Calu3 (cell line): ENCODE measurements at regions not wholly inside any gene's neighbourhood (a gene's known extent, or its start where the extent isn't known, plus 50 kb on each side); places are given as distances from the start of the nearest gene placed in this dataset.

Experiments used
- BruUV-seq: library from RNA; stranded (reverse); fragments of 400-500 nt; replicated peaks from 2 replicates; lab custom pipeline; 2021; lab: Mats Ljungman, UMichigan
- CTCF ChIA-PET: fragments of 300-600 bp; sonication (Branson Sonifier 250); formaldehyde crosslinking; loops from one replicate; lab custom pipeline; 2022; ENCODE audit warnings: antibody characterized with exemption; lab: Charles Lee
- DNase-seq: peaks from one replicate; pipeline ENCODE4 v3.0.0; 2022
- H3K27ac Mint-ChIP-seq: one replicate; pipeline ENCODE4 v1.8.0; 2022; ENCODE audit warnings: mixed read lengths; ENCODE audit not compliant: unreplicated experiment
- H3K27me3 Mint-ChIP-seq: one replicate; pipeline ENCODE4 v1.8.0; 2022; ENCODE audit warnings: mixed read lengths; ENCODE audit not compliant: unreplicated experiment
- H3K36me3 Mint-ChIP-seq: one replicate; pipeline ENCODE4 v1.8.0; 2022; ENCODE audit warnings: mild to moderate bottlenecking, moderate library complexity, mixed read lengths; ENCODE audit not compliant: insufficient read depth, unreplicated experiment
- H3K4me1 Mint-ChIP-seq: one replicate; pipeline ENCODE4 v1.8.0; 2022; ENCODE audit warnings: mild to moderate bottlenecking, low read depth, mixed read lengths; ENCODE audit not compliant: unreplicated experiment
- H3K4me3 Mint-ChIP-seq: one replicate; pipeline ENCODE4 v1.8.0; 2022; ENCODE audit warnings: mild to moderate bottlenecking, low read depth, moderate library complexity, mixed read lengths; ENCODE audit not compliant: unreplicated experiment
- H3K9me3 Mint-ChIP-seq: one replicate; pipeline ENCODE4 v1.8.0; 2022; ENCODE audit warnings: low read depth, mixed read lengths; ENCODE audit not compliant: unreplicated experiment
- intact Hi-C: fragments of 100-400 bp; cut with micrococcal nuclease; formaldehyde crosslinking; loops from one replicate; pipeline ENCODE4 v1.10.0; 2022; ENCODE audit not compliant: unreplicated experiment
- TF ChIP-seq, protein P1 (sequence below): fragments of 200-600 bp; IDR thresholded peaks from one replicate; pipeline ENCODE4 v1.8.0; 2022; ENCODE audit warnings: antibody characterized with exemption; ENCODE audit not compliant: unreplicated experiment

DNA sequence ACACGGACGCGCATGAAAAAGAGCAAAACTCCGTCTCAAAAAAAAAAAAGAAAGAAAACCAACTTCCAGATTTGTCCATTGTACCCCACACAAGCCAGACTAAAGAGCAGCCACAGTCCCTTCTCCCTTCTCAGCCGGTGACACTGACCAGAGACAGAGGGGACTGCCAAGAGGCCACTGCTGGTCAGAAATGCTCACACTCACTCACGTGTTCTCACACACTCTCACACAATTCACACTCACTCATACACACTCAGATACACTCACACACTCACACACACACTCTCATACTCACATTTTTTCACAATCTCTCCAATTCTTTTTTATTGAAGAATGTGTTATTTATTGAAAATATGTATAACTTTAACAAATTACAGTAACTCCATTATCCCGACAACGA lies 90.8 kb upstream of the RAB4A start:
- TF ChIP-seq, protein P1, sequence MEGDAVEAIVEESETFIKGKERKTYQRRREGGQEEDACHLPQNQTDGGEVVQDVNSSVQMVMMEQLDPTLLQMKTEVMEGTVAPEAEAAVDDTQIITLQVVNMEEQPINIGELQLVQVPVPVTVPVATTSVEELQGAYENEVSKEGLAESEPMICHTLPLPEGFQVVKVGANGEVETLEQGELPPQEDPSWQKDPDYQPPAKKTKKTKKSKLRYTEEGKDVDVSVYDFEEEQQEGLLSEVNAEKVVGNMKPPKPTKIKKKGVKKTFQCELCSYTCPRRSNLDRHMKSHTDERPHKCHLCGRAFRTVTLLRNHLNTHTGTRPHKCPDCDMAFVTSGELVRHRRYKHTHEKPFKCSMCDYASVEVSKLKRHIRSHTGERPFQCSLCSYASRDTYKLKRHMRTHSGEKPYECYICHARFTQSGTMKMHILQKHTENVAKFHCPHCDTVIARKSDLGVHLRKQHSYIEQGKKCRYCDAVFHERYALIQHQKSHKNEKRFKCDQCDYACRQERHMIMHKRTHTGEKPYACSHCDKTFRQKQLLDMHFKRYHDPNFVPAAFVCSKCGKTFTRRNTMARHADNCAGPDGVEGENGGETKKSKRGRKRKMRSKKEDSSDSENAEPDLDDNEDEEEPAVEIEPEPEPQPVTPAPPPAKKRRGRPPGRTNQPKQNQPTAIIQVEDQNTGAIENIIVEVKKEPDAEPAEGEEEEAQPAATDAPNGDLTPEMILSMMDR, result no peak
- no TSS peak for BruUV-seq
- H3K4me1 Mint-ChIP-seq, result peaks cover 12% of the 10 kb centered on the region
- H3K27me3 Mint-ChIP-seq, result no peaks in the 10 kb centered on the region
- no peak overlapping the region for H3K4me3 Mint-ChIP-seq
- no peak for DNase-seq
- intact Hi-C loops, result no loop called here
- CTCF ChIA-PET, result no interaction called here
- H3K9me3 Mint-ChIP-seq, result no peaks in the 10 kb centered on the region
- no peaks in the 10 kb centered on the region for H3K36me3 Mint-ChIP-seq
- no peak overlapping the region for H3K27ac Mint-ChIP-seq

DNA sequence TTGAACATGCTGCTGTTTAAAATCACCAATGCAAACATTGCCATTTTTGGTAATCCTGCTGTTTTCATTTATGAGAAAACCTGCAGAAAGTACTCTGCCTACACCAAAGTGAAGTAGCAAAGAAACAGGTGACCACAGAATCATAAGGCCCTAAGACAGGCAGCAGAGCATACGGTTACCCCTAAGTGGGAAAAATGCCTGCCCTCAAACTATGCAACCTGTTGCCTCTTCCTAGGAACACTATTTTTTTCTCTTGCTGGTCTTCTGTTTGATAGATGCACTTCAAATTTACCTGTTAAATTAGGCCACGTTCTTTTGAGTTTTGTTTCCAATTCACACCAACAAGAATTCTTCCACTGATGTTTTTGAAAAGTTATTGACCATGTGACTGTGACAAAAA lies 89.5 kb upstream of the RAB4A start:
- H3K4me3 Mint-ChIP-seq, result no peak overlapping the region
- CTCF ChIA-PET, result no interaction called here

DNA sequence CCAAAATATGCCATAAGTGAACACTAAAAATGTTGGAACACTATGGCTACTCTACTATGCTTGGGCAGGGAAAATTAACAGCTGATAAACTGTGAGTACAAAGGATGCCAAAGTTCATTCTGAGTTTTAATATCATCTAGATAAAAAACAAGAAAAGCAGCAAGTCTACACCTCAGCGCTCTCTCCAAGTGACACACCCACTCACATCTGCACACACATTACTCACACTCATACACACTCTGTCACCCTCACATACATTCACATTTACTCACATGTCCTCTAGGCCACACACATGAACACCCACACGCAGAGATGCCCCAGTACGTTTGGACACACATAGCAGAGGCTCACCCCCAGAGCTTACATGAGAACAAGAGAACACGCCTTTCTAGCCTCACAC lies 87.3 kb upstream of the RAB4A start:
- intact Hi-C loops, result no loop called here
- TF ChIP-seq, protein P1, result no peak
- no TSS peak for BruUV-seq
- Mint-ChIP-seq H3K27me3 (no peaks in the 10 kb centered on the region), H3K4me3 (no peak overlapping the region), H3K36me3 (no peaks in the 10 kb centered on the region), H3K27ac (no peak overlapping the region), H3K4me1 (peaks cover 12% of the 10 kb centered on the region), H3K9me3 (no peaks in the 10 kb centered on the region)
- no peak for DNase-seq
- CTCF ChIA-PET, result interaction anchor here (0.7 kb wide), 1 partner anchor 18 kb away, joined by 3 read pairs; no protein-coding TSS in a partner anchor

More for the DNA sequence above, 89.5 kb upstream of the RAB4A start:
- DNase-seq, result no peak
- H3K4me1 Mint-ChIP-seq, result peaks cover 12% of the 10 kb centered on the region
- H3K9me3 Mint-ChIP-seq, result no peaks in the 10 kb centered on the region
- no TSS peak for BruUV-seq
- intact Hi-C loops, result no loop called here
- H3K36me3 Mint-ChIP-seq, result no peaks in the 10 kb centered on the region
- no peaks in the 10 kb centered on the region for H3K27me3 Mint-ChIP-seq
- TF ChIP-seq, protein P1, result no peak
- H3K27ac Mint-ChIP-seq, result no peak overlapping the region

DNA sequence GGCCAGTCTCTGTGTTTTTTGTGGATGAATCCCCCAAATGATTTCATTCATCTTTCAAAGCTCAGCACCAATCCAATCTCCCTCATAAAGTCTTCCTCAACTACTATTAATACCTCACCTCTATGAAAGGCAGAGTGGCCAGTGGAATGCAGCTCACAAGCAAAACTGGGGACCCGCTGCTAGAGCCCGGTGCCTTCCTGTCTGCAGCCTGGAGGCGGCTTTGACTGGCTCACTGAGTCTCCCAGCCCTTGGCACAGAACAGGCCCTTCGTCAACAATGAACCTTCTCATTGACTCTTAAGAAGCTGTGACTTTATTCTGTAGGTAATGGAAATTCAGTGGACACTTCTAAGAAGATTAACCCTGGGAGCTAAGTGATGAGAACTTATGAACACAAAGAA lies 86.8 kb upstream of the RAB4A start:
- CTCF ChIA-PET, result no interaction called here
- no peaks in the 10 kb centered on the region for H3K9me3 Mint-ChIP-seq
- peaks cover 12% of the 10 kb centered on the region for H3K4me1 Mint-ChIP-seq
- no peak overlapping the region for H3K27ac Mint-ChIP-seq
- no peaks in the 10 kb centered on the region for H3K27me3 Mint-ChIP-seq
- BruUV-seq, result no TSS peak
- H3K36me3 Mint-ChIP-seq, result no peaks in the 10 kb centered on the region
- no peak overlapping the region for H3K4me3 Mint-ChIP-seq
- no peak for DNase-seq
- TF ChIP-seq, protein P1, result no peak
- intact Hi-C loops, result no loop called here
